DOHH2 (cell line): ENCODE measurements at regions not wholly inside any gene's neighbourhood (a gene's known extent, or its start where the extent isn't known, plus 50 kb on each side); places are given as distances from the start of the nearest gene placed in this dataset.

Source experiments
- EZH2phosphoT487 ChIP-seq: fragments of 200-600 bp; sonication (generic); IDR thresholded peaks from 2 replicates; pipeline ENCODE4 v1.6.1; 2017; ENCODE audit warnings: borderline replicate concordance, mild to moderate bottlenecking, antibody characterized with exemption, low read length, moderate library complexity, mixed read lengths
- TF ChIP-seq, protein P1 (sequence below): fragments of 200-600 bp; sonication (generic); IDR thresholded peaks from one replicate; pipeline ENCODE4 v1.5.1; 2014; ENCODE audit warnings: antibody characterized with exemption, mild to moderate bottlenecking, low read depth, low read length; ENCODE audit not compliant: poor library complexity, severe bottlenecking

DNA sequence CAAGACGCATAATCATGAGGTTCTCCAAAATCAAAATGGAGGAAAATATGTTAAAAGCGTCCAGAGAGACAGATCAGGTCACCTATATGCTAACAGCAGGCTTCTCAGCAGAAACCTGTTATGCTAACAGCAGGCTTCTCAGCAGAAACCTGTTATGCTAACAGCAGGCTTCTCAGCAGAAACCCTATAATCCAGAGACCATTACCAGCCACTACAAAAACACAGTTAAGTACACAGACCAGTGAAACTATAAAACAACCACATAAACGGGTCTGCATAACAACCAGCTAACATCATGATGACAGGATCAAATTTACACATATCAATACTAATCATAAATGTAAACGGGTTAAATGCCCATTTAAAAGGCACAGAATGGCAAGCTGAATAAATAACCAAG lies 1548.4 kb upstream of the TMEFF2 start:
- TF ChIP-seq, protein P1, sequence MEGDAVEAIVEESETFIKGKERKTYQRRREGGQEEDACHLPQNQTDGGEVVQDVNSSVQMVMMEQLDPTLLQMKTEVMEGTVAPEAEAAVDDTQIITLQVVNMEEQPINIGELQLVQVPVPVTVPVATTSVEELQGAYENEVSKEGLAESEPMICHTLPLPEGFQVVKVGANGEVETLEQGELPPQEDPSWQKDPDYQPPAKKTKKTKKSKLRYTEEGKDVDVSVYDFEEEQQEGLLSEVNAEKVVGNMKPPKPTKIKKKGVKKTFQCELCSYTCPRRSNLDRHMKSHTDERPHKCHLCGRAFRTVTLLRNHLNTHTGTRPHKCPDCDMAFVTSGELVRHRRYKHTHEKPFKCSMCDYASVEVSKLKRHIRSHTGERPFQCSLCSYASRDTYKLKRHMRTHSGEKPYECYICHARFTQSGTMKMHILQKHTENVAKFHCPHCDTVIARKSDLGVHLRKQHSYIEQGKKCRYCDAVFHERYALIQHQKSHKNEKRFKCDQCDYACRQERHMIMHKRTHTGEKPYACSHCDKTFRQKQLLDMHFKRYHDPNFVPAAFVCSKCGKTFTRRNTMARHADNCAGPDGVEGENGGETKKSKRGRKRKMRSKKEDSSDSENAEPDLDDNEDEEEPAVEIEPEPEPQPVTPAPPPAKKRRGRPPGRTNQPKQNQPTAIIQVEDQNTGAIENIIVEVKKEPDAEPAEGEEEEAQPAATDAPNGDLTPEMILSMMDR = no peak
- TF ChIP-seq EZH2phosphoT487 = no peak
